ENCODE measurements at regions not wholly inside any gene's neighbourhood (a gene's known extent, or its start where the extent isn't known, plus 50 kb on each side); places are given as distances from the start of the nearest gene placed in this dataset.
A peak's percentile ranks its signal among the peaks of the same experiment; 100 is the strongest.

DNA sequence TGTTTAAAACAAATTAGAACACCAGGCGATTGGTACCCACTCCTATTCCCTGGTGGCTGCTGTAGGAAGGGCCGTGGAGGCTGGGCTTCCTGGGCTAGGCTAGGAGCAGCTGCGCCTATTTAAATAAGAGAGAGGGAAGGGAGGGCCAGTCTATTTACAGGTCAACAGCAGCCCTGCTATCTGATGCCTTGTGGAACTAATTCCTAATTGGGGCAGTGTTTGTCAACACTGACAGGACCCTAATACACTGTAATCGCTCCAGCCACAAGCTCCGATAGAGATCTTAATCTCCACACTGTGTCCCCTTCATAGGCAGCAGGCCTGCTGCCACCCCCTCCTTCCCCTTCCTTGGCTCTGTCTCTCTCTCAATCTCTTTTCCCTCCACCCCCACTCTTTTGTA lies 116.9 kb upstream of the SOX14 start:
- ATAC-seq (no peak), FAIRE-seq (no peak), DNase-seq (ENCODE audit: low spot score) (no peak)
- TF ChIP-seq SALL2 (CRISPR knock-in tag; IDR thresholded peaks at IDR 0.05) (no peak), STAT5B (CRISPR knock-in tag; IDR thresholded peaks at IDR 0.05) (no peak), ARNT2 (CRISPR knock-in tag; IDR thresholded peaks at IDR 0.05; ENCODE audit: low read depth) (no peak), PHF21A (CRISPR knock-in tag; IDR thresholded peaks at IDR 0.05) (no peak)
- TF ChIP-seq, protein P1, sequence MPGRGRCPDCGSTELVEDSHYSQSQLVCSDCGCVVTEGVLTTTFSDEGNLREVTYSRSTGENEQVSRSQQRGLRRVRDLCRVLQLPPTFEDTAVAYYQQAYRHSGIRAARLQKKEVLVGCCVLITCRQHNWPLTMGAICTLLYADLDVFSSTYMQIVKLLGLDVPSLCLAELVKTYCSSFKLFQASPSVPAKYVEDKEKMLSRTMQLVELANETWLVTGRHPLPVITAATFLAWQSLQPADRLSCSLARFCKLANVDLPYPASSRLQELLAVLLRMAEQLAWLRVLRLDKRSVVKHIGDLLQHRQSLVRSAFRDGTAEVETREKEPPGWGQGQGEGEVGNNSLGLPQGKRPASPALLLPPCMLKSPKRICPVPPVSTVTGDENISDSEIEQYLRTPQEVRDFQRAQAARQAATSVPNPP (CRISPR knock-in tag; IDR thresholded peaks at IDR 0.05) = no peak
- Histone ChIP-seq H3K79me2 (ENCODE audit: insufficient read depth, low read length) (no peaks in the 10 kb centered on the region), H3K9me3 (ENCODE audit: low read length) (no peaks in the 10 kb centered on the region), H3K9ac (ENCODE audit: insufficient read depth, low read depth, low read length) (no peak overlapping the region), H2AFZ (ENCODE audit: low read length) (no peak overlapping the region), H3K4me3 (replicated peaks in 1 of 3; ENCODE audit: insufficient read depth in 1 of 3, low read depth in 2 of 3, low read length in 3 of 3) (no peak overlapping the region), H3K27me3 (ENCODE audit: control insufficient read depth in 1 of 2, insufficient read depth in 2 of 2, low read length in 2 of 2) (no peaks in the 10 kb centered on the region), H3K27ac (ENCODE audit: extremely low read length, insufficient read depth, low read length) (no peak overlapping the region), H4K20me1 (ENCODE audit: insufficient read depth, low read length) (no peaks in the 10 kb centered on the region), H3K4me2 (ENCODE audit: low read depth, low read length) (no peak overlapping the region), H3K36me3 (replicated peaks in 1 of 2; ENCODE audit: control insufficient read depth in 1 of 2, insufficient read depth in 2 of 2, low read length in 2 of 2) (no peaks in the 10 kb centered on the region), H3K4me1 (ENCODE audit: insufficient read depth, low read length) (no peaks in the 10 kb centered on the region)
- WGBS (ENCODE audit: low lambda C conversion rate) = 13% methylated on average over 4 of the region's 5 CpGs
- no TSS peak for BruUV-seq (replicated peaks)
- ChIA-PET CTCF (ENCODE audit: low intra/inter-chr PET ratio, low total read pairs) (no interaction called here), POLR2A (no interaction called here)
- in situ Hi-C loops (cut with HindIII; ENCODE audit: extremely low pct_ligation_motif_present, low pct_unique_long_range_greater_than_20kb) = no loop called here
- intact Hi-C loops (cut with micrococcal nuclease; ENCODE audit: unreplicated experiment) = no loop called here

DNA sequence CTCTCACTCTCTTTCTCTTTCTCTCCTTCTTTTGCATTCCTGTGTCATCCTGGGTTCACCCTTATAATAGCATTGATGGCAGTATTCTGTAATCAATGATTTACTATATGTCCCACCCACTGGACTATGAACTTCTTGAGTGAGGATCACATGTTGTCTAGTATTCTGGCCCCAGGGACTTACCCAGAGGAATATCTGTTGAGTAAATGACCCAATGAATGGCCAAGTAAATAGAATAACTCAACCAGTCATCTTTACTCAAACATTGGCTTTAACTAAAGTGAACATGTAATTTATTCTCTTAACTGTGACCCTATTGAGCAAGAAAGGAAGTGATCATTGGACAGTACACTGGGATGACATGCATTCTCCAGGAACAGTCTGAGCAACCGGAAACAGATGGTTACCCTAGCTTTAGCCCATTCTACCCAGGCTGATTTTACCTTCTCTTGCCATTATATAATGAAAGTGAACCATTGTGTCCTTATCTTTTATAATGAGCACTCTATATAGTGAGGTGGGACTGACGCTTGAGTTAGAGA lies 94.5 kb upstream of the SOX14 start:
- no TSS peak for BruUV-seq (replicated peaks)
- ATAC-seq (peak; percentile 72), DNase-seq (ENCODE audit: low spot score) (peak; percentile 58), FAIRE-seq (no peak)
- ChIA-PET POLR2A (no interaction called here), CTCF (ENCODE audit: low intra/inter-chr PET ratio, low total read pairs) (no interaction called here)
- Histone ChIP-seq H3K9ac (ENCODE audit: insufficient read depth, low read depth, low read length) (no peak overlapping the region), H3K27ac (ENCODE audit: extremely low read length, insufficient read depth, low read length) (no peak overlapping the region), H2AFZ (ENCODE audit: low read length) (no peak overlapping the region), H3K79me2 (ENCODE audit: insufficient read depth, low read length) (no peaks in the 10 kb centered on the region), H4K20me1 (ENCODE audit: insufficient read depth, low read length) (no peaks in the 10 kb centered on the region), H3K4me3 (replicated peaks in 1 of 3; ENCODE audit: insufficient read depth in 1 of 3, low read depth in 2 of 3, low read length in 3 of 3) (no peak overlapping the region), H3K4me1 (ENCODE audit: insufficient read depth, low read length) (peaks cover 9% of the 10 kb centered on the region; the same call in 1 of the 2 replicates), H3K4me2 (ENCODE audit: low read depth, low read length) (no peak overlapping the region), H3K27me3 (ENCODE audit: control insufficient read depth in 1 of 2, insufficient read depth in 2 of 2, low read length in 2 of 2) (no peaks in the 10 kb centered on the region), H3K36me3 (replicated peaks in 1 of 2; ENCODE audit: control insufficient read depth in 1 of 2, insufficient read depth in 2 of 2, low read length in 2 of 2) (no peaks in the 10 kb centered on the region), H3K9me3 (ENCODE audit: low read length) (peaks cover 16% of the 10 kb centered on the region; the same call in 1 of the 2 replicates)
- in situ Hi-C loops (cut with HindIII; ENCODE audit: extremely low pct_ligation_motif_present, low pct_unique_long_range_greater_than_20kb) (no loop called here), intact Hi-C loops (cut with micrococcal nuclease; ENCODE audit: unreplicated experiment) (no loop called here)
- 42% methylated on average over 2 of the region's 2 CpGs for WGBS (ENCODE audit: low lambda C conversion rate)
- TF ChIP-seq, protein P2, sequence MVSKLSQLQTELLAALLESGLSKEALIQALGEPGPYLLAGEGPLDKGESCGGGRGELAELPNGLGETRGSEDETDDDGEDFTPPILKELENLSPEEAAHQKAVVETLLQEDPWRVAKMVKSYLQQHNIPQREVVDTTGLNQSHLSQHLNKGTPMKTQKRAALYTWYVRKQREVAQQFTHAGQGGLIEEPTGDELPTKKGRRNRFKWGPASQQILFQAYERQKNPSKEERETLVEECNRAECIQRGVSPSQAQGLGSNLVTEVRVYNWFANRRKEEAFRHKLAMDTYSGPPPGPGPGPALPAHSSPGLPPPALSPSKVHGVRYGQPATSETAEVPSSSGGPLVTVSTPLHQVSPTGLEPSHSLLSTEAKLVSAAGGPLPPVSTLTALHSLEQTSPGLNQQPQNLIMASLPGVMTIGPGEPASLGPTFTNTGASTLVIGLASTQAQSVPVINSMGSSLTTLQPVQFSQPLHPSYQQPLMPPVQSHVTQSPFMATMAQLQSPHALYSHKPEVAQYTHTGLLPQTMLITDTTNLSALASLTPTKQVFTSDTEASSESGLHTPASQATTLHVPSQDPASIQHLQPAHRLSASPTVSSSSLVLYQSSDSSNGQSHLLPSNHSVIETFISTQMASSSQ (IDR thresholded peaks at IDR 0.05; ENCODE audit: low read depth) = peak; percentile 59; the same call in 1 of the 2 replicates
- TF ChIP-seq, protein P2 (CRISPR knock-in tag; IDR thresholded peaks at IDR 0.05; ENCODE audit: borderline replicate concordance) = no peak
- TF ChIP-seq HNF4A (CRISPR knock-in tag; IDR thresholded peaks at IDR 0.05) (peak; percentile 29; the same call in 1 of the 2 replicates), CREM (IDR thresholded peaks at IDR 0.05) (0 out of 2 replicates have a peak, but pooled peaks have one; percentile 13), CREM (CRISPR knock-in tag; IDR thresholded peaks at IDR 0.05) (no peak), MIXL1 (CRISPR knock-in tag; IDR thresholded peaks at IDR 0.05) (no peak), ZNF557 (CRISPR knock-in tag; IDR thresholded peaks at IDR 0.05) (no peak), LCORL (IDR thresholded peaks at IDR 0.05) (no peak), LCORL (CRISPR knock-in tag; IDR thresholded peaks at IDR 0.05) (no peak), TEAD2 (CRISPR knock-in tag; IDR thresholded peaks at IDR 0.05) (no peak), YEATS4 (CRISPR knock-in tag; IDR thresholded peaks at IDR 0.05; ENCODE audit: borderline replicate concordance) (no peak), ZFP37 (CRISPR knock-in tag; IDR thresholded peaks at IDR 0.05; ENCODE audit: borderline replicate concordance) (no peak)

Data from HepG2 (cell line).